DND-41 (cell line): ENCODE measurements at regions not wholly inside any gene's neighbourhood (a gene's known extent, or its start where the extent isn't known, plus 50 kb on each side); places are given as distances from the start of the nearest gene placed in this dataset.

Experiments
- ATAC-seq: fragments of 200-7000 bp; cut with Tn5 transposase; 3 replicates; pipeline ENCODE4 v1.9.1; 2021; ENCODE audit warnings: low read depth; ENCODE audit not compliant: insufficient read depth
- DNase-seq: peaks from one replicate; pipeline ENCODE4 v3.0.0-alpha.2; 2020
- H2AFZ ChIP-seq: 2 replicates; pipeline ENCODE4 v1.6.0; 2012; ENCODE audit warnings: low read depth, low read length
- H3K27ac ChIP-seq: 2 replicates; pipeline ENCODE4 v1.5.1; 2012; ENCODE audit warnings: low read length, inconsistent platforms
- H3K27me3 ChIP-seq: fragments of 200-600 bp; sonication (generic); 2 replicates; pipeline ENCODE4 v1.6.0; 2012; ENCODE audit warnings: low read length, mild to moderate bottlenecking, inconsistent platforms; ENCODE audit not compliant: insufficient read depth, poor library complexity
- H3K36me3 ChIP-seq: 2 replicates; pipeline ENCODE4 v1.5.1; 2012; ENCODE audit warnings: low read length, inconsistent platforms; ENCODE audit not compliant: insufficient read depth
- H3K4me1 ChIP-seq: 2 replicates; pipeline ENCODE4 v1.5.1; 2012; ENCODE audit warnings: mild to moderate bottlenecking, low read length; ENCODE audit not compliant: insufficient read depth
- H3K4me2 ChIP-seq: 2 replicates; pipeline ENCODE4 v1.6.0; 2012; ENCODE audit warnings: mild to moderate bottlenecking, moderate library complexity, low read length, inconsistent platforms; ENCODE audit not compliant: insufficient read depth
- H3K4me3 ChIP-seq, 2 experiments: fragments of 200-600 bp in 1 of 2; shearing (Covaris generic) in 1 of 2; 2 replicates each; pipeline ENCODE4 v1.5.1; 2012 to 2016; ENCODE audit warnings: inconsistent platforms in 2 of 2, low read length in 2 of 2, mild to moderate bottlenecking in 2 of 2, low read depth in 1 of 2, moderate library complexity in 1 of 2
- H3K79me2 ChIP-seq: 2 replicates; pipeline ENCODE4 v1.6.0; 2012; ENCODE audit warnings: low read length, inconsistent platforms; ENCODE audit not compliant: insufficient read depth
- H3K9ac ChIP-seq: 2 replicates; pipeline ENCODE4 v1.6.0; 2012; ENCODE audit warnings: low read depth, mild to moderate bottlenecking, inconsistent platforms, low read length, moderate library complexity
- H3K9me3 ChIP-seq: 2 replicates; pipeline ENCODE4 v1.5.1; 2012; ENCODE audit warnings: low read length, moderate library complexity, mild to moderate bottlenecking, inconsistent platforms; ENCODE audit not compliant: insufficient read depth, severe bottlenecking
- H4K20me1 ChIP-seq: 2 replicates; pipeline ENCODE4 v1.6.0; 2012; ENCODE audit warnings: low read length; ENCODE audit not compliant: insufficient read depth
- EZH2 ChIP-seq: IDR thresholded peaks from 3 replicates; pipeline ENCODE4 v1.6.1; 2012; ENCODE audit warnings: borderline replicate concordance, low read depth, mild to moderate bottlenecking, moderate library complexity, low read length, inconsistent platforms; ENCODE audit not compliant: severe bottlenecking
- TF ChIP-seq, protein P1 (sequence below): IDR thresholded peaks from 2 replicates; pipeline ENCODE4 v1.5.1; 2012; ENCODE audit warnings: borderline replicate concordance, low read length, moderate library complexity, mild to moderate bottlenecking; ENCODE audit not compliant: poor library complexity, severe bottlenecking; ENCODE audit errors: extremely low read depth

DNA sequence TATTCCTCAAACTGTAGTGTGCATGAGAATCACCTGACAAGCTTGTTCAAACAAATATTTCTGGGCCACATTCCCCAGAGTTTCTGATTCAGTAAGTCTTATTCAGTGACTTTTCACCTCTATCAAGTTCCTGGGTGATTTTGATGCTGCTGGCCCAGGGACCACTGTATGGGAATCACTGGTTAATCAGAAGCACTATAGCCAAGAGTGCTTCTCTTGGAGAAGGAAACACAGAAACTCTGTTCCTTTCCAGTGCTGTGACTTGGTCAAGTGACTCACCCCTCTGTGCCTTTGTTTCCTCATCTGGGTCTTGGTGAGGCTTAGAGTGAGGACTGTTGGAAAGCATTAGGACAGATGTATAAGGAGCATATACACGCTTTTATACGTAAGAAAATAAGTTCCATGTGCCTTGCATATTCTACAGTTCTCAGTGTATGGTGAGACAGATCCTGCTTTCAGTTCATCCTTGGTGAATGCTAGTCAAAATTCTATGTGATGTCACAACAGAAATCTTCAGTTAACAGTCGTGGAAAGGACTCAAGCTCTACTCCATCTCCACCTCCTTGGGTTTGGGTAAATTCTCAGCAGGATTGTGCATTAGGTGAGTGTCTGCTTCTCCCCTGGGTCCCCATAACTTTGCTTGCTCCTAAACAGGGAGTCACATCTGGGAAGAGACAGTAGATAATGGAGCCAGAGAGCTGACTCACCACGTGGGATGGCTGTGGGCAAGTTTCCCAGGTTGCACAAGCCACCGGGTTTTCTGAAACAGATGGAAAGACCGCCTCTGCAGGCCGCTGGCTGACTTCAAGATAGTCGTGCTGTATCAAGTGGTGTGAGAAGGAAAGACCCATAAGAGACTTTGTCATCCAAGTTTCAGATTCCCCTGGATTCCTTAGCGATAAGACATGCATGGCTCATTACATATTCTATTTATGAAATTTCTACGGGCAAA lies 117.0 kb downstream of the NXNL2 start:
- no peak for DNase-seq
- H3K9ac ChIP-seq, result no peak overlapping the region
- no peak overlapping the region for H3K27ac ChIP-seq

DNA sequence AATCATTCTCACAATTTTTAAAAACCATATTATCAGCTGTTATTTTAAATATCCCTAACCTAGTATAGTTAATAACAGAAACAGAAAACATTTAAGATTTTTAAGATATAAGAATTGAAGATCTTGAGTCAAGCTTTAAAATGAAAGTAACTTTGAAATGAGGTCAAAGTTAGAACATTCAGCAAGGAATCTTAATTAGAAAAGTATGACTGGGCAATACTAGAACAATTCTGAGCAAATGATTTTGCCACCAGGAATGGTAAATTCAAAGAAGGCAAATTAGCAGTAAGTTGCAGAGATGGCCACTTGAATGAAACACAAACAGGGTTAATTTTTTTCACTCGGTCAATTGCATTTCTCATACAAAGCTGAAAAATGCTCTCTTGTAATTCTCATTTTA lies 117.9 kb downstream of the NXNL2 start:
- TF ChIP-seq, protein P1, sequence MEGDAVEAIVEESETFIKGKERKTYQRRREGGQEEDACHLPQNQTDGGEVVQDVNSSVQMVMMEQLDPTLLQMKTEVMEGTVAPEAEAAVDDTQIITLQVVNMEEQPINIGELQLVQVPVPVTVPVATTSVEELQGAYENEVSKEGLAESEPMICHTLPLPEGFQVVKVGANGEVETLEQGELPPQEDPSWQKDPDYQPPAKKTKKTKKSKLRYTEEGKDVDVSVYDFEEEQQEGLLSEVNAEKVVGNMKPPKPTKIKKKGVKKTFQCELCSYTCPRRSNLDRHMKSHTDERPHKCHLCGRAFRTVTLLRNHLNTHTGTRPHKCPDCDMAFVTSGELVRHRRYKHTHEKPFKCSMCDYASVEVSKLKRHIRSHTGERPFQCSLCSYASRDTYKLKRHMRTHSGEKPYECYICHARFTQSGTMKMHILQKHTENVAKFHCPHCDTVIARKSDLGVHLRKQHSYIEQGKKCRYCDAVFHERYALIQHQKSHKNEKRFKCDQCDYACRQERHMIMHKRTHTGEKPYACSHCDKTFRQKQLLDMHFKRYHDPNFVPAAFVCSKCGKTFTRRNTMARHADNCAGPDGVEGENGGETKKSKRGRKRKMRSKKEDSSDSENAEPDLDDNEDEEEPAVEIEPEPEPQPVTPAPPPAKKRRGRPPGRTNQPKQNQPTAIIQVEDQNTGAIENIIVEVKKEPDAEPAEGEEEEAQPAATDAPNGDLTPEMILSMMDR, result no peak
- no peak for TF ChIP-seq EZH2

More for the DNA sequence above, 117.0 kb downstream of the NXNL2 start:
- no peaks in the 10 kb centered on the region for H3K79me2 ChIP-seq
- no peaks in the 10 kb centered on the region for H3K4me1 ChIP-seq
- H3K4me3 ChIP-seq, result no peak overlapping the region
- no peak for TF ChIP-seq EZH2
- TF ChIP-seq, protein P1, result no peak
- no peaks in the 10 kb centered on the region for H3K27me3 ChIP-seq
- no peaks in the 10 kb centered on the region for H4K20me1 ChIP-seq
- ATAC-seq, result no peak
- H2AFZ ChIP-seq, result no peak overlapping the region
- H3K4me2 ChIP-seq, result no peak overlapping the region
- no peaks in the 10 kb centered on the region for H3K9me3 ChIP-seq
- H3K36me3 ChIP-seq, result no peaks in the 10 kb centered on the region

DNA sequence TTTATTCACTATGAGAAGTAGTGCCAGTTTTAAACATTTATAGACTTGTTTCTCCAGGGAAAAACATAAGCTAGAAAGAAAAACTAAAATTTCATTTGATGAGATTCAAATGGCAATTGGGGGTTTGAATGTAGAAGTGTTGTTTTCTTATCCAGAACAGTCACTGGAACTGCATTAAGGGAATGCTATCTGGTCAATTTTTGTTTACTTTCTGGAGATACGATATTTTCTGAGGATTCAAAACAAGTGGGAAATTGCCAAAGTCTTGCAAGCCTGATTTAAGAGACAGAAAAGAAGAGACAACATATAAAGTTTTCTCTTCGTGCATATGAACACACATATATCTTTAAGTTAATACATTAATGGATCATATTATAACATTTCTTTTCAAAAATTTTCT lies 118.4 kb downstream of the NXNL2 start:
- H3K27ac ChIP-seq, result no peak overlapping the region
- H3K36me3 ChIP-seq, result no peaks in the 10 kb centered on the region
- no peaks in the 10 kb centered on the region for H3K79me2 ChIP-seq
- no peak overlapping the region for H3K9ac ChIP-seq
- DNase-seq, result no peak
- H3K4me3 ChIP-seq, result no peak overlapping the region
- H3K9me3 ChIP-seq, result no peaks in the 10 kb centered on the region
- no peaks in the 10 kb centered on the region for H3K4me1 ChIP-seq
- no peak overlapping the region for H3K4me2 ChIP-seq
- peaks cover 3% of the 10 kb centered on the region for H3K27me3 ChIP-seq
- no peaks in the 10 kb centered on the region for H4K20me1 ChIP-seq
- TF ChIP-seq, protein P1, result no peak
- TF ChIP-seq EZH2, result no peak
- no peak for ATAC-seq
- H2AFZ ChIP-seq, result no peak overlapping the region

More for the DNA sequence above, 117.9 kb downstream of the NXNL2 start:
- Histone ChIP-seq H2AFZ (no peak overlapping the region), H3K27me3 (peaks cover 3% of the 10 kb centered on the region), H4K20me1 (no peaks in the 10 kb centered on the region), H3K4me1 (no peaks in the 10 kb centered on the region), H3K79me2 (no peaks in the 10 kb centered on the region), H3K36me3 (no peaks in the 10 kb centered on the region), H3K4me3 (no peak overlapping the region), H3K9me3 (no peaks in the 10 kb centered on the region), H3K4me2 (no peak overlapping the region), H3K9ac (no peak overlapping the region), H3K27ac (no peak overlapping the region)
- ATAC-seq, result no peak
- DNase-seq, result no peak
